Keratinocyte (primary cell): ENCODE measurements at regions not wholly inside any gene's neighbourhood (a gene's known extent, or its start where the extent isn't known, plus 50 kb on each side); places are given as distances from the start of the nearest gene placed in this dataset.

Experiments
- EZH2 ChIP-seq: IDR thresholded peaks from one replicate; pipeline ENCODE4 v1.6.1; 2012; ENCODE audit warnings: inconsistent platforms, mild to moderate bottlenecking, low read length, moderate library complexity
- TF ChIP-seq, protein P1 (sequence below), 3 experiments: IDR thresholded peaks in 1 of 3; conservative IDR thresholded peaks in 1 of 3; optimal IDR thresholded peaks in 1 of 3; 2 replicates in 2 of 3; 3 replicates in 1 of 3; pipeline versions ENCODE3 to v1.5.1; 2011; ENCODE audit warnings: low read length in 3 of 3, mild to moderate bottlenecking in 3 of 3, moderate library complexity in 2 of 3, control low read depth in 1 of 3, inconsistent platforms in 1 of 3; ENCODE audit not compliant: insufficient read depth in 2 of 3; ENCODE audit errors: extremely low read depth in 1 of 3

DNA sequence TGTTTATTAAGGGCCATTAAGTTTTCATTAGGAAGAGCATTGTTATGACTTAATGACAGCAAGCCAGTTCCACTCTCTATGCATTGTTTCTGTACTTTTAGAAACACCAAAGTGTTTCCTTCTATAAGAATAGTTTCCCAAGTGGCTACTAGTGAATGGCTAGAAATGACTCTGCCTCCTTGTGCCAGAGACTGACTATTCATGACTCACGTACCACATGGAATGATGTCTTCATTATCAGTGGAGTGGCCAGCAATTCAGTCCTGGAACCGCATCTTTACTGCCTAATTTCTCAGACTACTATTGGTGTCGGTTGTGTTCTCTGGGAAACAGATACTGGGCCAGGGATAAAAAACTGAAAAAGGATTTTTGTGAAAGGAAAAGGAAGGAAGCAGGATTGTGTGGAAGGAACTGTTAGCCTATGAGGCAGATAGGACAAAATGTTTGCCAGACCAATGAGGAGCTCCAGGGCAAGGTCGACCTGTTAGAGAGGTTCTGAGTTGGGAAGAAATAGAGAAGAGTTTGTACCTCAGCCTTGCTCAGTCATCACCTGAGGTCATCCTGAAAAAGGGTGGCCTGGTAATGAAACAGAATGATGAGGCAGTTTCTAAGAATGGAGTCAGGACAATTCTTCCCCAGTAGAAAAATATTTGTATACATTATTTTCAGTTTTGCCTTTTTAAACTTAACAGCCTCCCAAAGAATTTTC is 218.6 kb downstream of the SPCS3 start:
- TF ChIP-seq, protein P1, sequence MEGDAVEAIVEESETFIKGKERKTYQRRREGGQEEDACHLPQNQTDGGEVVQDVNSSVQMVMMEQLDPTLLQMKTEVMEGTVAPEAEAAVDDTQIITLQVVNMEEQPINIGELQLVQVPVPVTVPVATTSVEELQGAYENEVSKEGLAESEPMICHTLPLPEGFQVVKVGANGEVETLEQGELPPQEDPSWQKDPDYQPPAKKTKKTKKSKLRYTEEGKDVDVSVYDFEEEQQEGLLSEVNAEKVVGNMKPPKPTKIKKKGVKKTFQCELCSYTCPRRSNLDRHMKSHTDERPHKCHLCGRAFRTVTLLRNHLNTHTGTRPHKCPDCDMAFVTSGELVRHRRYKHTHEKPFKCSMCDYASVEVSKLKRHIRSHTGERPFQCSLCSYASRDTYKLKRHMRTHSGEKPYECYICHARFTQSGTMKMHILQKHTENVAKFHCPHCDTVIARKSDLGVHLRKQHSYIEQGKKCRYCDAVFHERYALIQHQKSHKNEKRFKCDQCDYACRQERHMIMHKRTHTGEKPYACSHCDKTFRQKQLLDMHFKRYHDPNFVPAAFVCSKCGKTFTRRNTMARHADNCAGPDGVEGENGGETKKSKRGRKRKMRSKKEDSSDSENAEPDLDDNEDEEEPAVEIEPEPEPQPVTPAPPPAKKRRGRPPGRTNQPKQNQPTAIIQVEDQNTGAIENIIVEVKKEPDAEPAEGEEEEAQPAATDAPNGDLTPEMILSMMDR (optimal IDR thresholded peaks at IDR 0.05 in 1 of 3, IDR thresholded peaks at IDR 0.05 in 1 of 3, conservative IDR thresholded peaks at IDR 0.05 in 1 of 3; ENCODE audit: extremely low read depth in 1 of 3, insufficient read depth in 2 of 3, low read length in 3 of 3), result no peak
- TF ChIP-seq EZH2, result no peak
